ENCODE measurements at regions not wholly inside any gene's neighbourhood (a gene's known extent, or its start where the extent isn't known, plus 50 kb on each side); places are given as distances from the start of the nearest gene placed in this dataset.
"Not testable (repeated sequence)": the region's sequence is repeated elsewhere in the genome, so short reads cannot be mapped to it uniquely, and the experiment has no call there.

DNA sequence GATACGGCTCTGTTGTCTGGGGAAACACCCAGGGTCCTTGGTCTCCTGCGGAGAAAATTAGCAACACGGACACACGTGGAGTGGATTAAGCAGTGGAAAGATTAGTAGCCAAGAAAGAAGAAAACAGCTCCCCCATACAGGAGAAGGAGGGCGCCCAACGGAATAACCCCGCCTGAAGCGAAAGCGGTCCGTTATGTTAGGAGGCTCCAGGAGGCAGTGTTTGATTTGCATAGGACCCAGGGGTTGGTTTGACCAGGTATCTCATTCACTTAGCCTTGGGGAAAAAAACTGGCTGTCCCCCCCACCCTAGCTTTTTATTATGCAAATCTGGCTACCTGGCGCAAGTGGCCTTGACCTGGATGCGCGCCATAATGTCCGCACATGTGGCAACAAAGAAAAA, 170.1 kb upstream of the KYNU start:
- Histone ChIP-seq H3K9me3 (ENCODE audit: insufficient read depth, low read depth, low read length) (peaks cover 5% of the 10 kb centered on the region; the same call in 1 of the 2 replicates), H3K9ac (ENCODE audit: low read depth, low read length) (no peak overlapping the region), H3K4me1 (ENCODE audit: insufficient read depth, low read length) (no peaks in the 10 kb centered on the region), H3K27ac (ENCODE audit: low read length) (no peak overlapping the region), H3K27me3 (ENCODE audit: insufficient read depth, low read length) (no peaks in the 10 kb centered on the region), H3K4me3 (ENCODE audit: low read length) (no peak overlapping the region), H3K36me3 (ENCODE audit: insufficient read depth, low read depth, low read length) (no peaks in the 10 kb centered on the region)

DNA sequence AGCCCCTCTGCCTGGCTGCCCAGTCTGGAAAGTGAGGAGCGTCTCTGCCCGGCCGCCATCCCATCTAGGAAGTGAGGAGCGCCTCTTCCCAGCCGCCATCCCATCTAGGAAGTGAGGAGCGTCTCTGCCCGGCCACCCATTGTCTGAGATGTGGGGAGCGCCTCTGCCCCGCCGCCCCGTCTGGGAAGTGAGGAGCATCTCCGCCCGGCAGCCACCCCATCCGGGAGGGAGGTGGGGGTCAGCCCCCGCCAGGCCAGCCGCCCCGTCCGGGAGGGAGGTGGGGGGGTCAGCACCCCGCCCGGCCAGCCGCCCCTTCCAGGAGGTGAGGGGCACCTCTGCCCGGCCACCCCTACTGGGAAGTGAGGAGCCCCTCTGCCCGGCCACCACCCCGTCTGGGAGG, 175.1 kb upstream of the KYNU start:
- H3K9me3 ChIP-seq (ENCODE audit: insufficient read depth, low read depth, low read length); H3K27me3 ChIP-seq (ENCODE audit: insufficient read depth, low read length); H3K4me1 ChIP-seq (ENCODE audit: insufficient read depth, low read length); H3K36me3 ChIP-seq (ENCODE audit: insufficient read depth, low read depth, low read length); H3K9ac ChIP-seq (ENCODE audit: low read depth, low read length); H3K4me3 ChIP-seq (ENCODE audit: low read length); H3K27ac ChIP-seq (ENCODE audit: low read length): not testable (repeated sequence)

DNA sequence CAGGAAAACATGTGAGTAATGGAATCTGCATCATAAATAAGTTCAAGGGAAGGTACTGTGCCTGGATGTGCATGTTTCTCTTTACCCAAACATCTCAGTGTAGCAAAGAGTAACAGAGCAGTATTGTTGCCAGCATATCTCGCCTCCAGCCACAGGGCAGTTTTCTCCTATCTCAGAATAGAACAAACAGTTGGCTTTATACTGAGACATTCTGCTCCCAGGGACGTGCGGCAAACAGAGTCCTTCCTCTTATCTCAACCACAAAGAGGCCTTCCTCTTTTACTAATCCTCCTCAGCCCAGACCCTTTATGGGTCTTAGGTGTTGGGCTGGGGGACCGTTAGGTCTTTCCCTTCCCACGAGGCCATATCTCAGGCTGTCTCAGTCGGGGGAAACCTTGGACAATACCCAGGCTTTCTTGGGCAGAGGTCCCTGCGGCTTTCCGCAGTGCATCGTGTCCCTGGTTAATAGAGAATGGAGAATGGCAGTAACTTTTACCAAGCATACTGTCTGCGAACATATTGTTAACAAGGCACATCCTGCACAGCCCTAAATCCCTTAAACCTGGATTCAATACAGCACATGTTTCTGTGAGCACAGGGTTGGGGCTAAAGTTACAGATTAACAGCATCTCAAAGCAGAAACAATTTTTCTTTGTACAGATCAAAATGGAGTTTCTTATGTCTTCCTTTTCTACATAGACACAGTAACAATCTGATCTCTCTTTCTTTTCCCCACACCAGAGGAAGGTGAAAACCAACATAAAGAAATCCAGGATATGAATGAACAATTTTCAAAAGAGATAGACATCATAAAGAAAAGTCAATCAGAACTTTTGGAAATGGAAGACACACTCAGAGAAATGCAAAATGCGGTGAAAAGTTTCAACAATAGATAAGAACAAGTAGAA, 181.9 kb upstream of the KYNU start:
- H3K4me1 ChIP-seq (ENCODE audit: insufficient read depth, low read length); H3K27me3 ChIP-seq (ENCODE audit: insufficient read depth, low read length); H3K9ac ChIP-seq (ENCODE audit: low read depth, low read length); H3K9me3 ChIP-seq (ENCODE audit: insufficient read depth, low read depth, low read length); H3K4me3 ChIP-seq (ENCODE audit: low read length); H3K36me3 ChIP-seq (ENCODE audit: insufficient read depth, low read depth, low read length); H3K27ac ChIP-seq (ENCODE audit: low read length): not testable (repeated sequence)

DNA sequence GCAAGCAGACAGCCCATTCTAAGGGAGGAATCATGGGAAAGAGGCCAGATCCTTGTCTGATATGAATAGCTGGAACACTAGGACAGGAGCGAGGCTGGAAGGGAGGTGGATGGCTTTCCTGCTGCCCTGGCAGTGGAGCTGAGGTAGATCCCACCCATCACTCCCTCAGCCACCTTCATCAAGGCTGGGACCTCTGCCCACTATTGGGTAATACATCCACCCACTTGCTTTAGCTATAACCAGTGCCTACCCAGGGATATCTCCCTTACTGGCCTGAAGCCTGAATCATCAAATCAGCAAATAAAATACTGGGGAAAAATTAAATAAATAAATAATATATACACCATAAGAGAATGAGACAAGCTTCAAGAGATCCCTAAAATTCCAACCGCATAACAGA, 183.2 kb upstream of the KYNU start:
- Histone ChIP-seq H3K4me3 (ENCODE audit: low read length) (no peak overlapping the region), H3K27ac (ENCODE audit: low read length) (no peak overlapping the region), H3K27me3 (ENCODE audit: insufficient read depth, low read length) (no peaks in the 10 kb centered on the region), H3K9ac (ENCODE audit: low read depth, low read length) (no peak overlapping the region), H3K9me3 (ENCODE audit: insufficient read depth, low read depth, low read length) (no peaks in the 10 kb centered on the region), H3K36me3 (ENCODE audit: insufficient read depth, low read depth, low read length) (no peaks in the 10 kb centered on the region), H3K4me1 (ENCODE audit: insufficient read depth, low read length) (peaks cover 9% of the 10 kb centered on the region; the same call in 1 of the 2 replicates)

DNA sequence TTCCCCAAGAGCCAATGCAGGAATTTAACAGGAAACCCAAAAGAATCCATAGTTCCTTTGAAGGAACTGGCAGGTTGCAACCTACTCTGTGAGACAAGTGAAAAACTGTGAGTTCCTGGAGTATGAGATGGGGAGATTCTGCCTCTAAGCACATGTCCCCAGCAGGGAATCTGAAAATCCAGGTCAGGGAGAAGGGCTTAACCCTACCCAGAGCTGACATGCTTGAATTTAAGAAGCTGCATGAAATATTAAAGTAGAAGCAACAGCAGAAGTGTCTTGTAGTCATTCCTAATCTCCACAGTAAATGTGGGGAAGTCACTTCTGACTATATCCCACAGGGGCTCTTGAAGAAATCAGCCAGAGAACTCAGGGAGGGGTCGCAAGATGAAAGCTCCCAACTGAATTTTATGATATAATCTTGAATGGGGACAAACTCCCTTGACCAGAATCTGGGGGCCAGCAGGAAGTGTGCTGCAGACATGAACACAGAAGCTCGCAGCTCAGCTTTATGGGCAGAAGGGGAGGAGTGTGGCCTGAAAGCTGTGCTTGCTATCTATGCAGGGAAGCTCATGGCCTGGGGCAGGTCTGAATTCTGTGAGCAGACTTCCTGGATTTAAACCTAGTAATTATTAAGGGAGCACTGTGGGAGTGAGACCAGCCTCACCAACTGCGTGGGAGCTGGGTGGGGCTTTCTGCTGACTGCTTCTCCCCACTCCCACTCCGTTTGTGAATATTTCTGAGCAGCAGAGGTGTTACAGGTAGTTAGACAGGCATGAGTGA, 184.1 kb upstream of the KYNU start:
- Histone ChIP-seq H3K4me3 (ENCODE audit: low read length) (no peak overlapping the region), H3K36me3 (ENCODE audit: insufficient read depth, low read depth, low read length) (no peaks in the 10 kb centered on the region), H3K9ac (ENCODE audit: low read depth, low read length) (no peak overlapping the region), H3K27me3 (ENCODE audit: insufficient read depth, low read length) (no peaks in the 10 kb centered on the region), H3K9me3 (ENCODE audit: insufficient read depth, low read depth, low read length) (no peaks in the 10 kb centered on the region), H3K27ac (ENCODE audit: low read length) (no peak overlapping the region), H3K4me1 (ENCODE audit: insufficient read depth, low read length) (peaks cover 9% of the 10 kb centered on the region; the same call in 1 of the 2 replicates)

DNA sequence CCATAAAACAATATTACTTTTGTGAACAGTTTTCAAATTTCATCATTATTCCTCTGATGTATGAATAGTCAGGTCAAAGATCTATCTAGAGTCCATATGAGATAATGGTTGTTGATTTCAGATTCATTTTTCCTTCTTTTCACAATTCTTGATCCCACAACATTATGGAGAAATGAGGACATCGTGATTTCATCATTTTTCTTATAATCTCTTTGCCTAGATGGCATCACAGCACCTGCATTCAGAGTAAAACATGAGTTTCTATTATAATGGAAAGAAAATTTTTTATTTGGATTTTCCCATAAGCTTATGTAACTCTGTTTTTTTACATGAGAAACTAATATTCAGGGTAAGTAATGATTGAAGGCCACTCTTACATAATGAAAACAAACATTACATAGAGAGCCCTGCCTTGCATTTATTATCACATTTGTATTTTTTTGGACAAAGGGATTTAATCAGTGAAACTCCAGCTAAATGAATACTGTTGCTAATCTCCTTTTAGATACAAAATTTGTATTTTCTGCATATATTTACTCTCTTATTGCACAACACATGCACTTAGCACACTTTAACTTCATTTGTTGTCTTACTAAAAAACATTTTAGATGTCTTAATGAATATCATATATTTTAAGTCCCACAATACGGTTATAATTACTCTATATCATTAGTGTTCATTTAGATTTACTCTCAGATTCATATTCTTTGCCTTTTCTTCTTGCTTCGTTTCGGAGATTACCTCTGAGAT, 188.4 kb upstream of the KYNU start:
- H3K27me3 ChIP-seq (ENCODE audit: insufficient read depth, low read length): no peaks in the 10 kb centered on the region
- H3K4me3 ChIP-seq (ENCODE audit: low read length): no peak overlapping the region
- no peak overlapping the region for H3K9ac ChIP-seq (ENCODE audit: low read depth, low read length)
- H3K4me1 ChIP-seq (ENCODE audit: insufficient read depth, low read length): peaks cover 9% of the 10 kb centered on the region; the same call in 1 of the 2 replicates
- no peaks in the 10 kb centered on the region for H3K9me3 ChIP-seq (ENCODE audit: insufficient read depth, low read depth, low read length)
- no peaks in the 10 kb centered on the region for H3K36me3 ChIP-seq (ENCODE audit: insufficient read depth, low read depth, low read length)
- H3K27ac ChIP-seq (ENCODE audit: low read length): no peak overlapping the region

DNA sequence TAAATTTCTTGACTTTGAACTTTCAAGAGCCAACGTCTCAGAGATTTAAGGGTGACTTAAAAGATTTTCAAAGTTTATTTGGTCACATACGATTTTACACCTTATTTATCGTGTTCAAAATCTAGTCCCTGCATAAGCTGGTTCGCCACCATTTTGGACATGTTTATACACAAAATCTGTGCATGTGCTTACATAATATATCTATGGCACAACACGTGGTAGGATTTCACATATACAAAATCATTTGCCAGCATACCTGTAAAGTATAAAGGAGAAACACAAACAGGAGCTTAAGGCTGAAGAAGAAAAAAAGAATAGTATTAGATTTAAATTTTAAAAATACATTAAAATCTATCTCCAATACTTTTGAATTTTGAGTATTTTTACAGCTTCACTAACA, 190.0 kb upstream of the KYNU start:
- H3K36me3 ChIP-seq (ENCODE audit: insufficient read depth, low read depth, low read length): no peaks in the 10 kb centered on the region
- no peaks in the 10 kb centered on the region for H3K27me3 ChIP-seq (ENCODE audit: insufficient read depth, low read length)
- no peak overlapping the region for H3K27ac ChIP-seq (ENCODE audit: low read length)
- H3K4me1 ChIP-seq (ENCODE audit: insufficient read depth, low read length): peaks cover 11% of the 10 kb centered on the region; the same call in 1 of the 2 replicates
- no peaks in the 10 kb centered on the region for H3K9me3 ChIP-seq (ENCODE audit: insufficient read depth, low read depth, low read length)
- H3K9ac ChIP-seq (ENCODE audit: low read depth, low read length): no peak overlapping the region
- H3K4me3 ChIP-seq (ENCODE audit: low read length): no peak overlapping the region

DNA sequence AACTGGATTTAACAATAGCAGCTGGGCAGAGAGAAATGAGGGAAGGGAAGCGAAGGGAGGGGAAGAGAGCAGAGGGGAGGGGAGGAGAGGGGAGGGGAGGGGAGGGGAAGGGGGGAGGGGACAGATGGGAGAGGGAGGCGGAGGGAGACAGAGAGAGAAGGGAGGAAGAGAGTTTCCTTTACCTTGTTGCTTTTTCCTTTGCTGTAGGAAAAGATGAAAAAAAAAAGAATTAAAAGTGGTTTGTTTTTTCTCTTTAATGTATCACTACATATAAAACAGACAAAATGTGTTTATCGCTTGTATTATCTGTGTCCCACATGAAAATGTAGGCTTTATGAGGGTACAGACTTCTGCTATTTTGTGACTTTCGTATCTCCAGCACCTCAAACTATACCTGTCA, 190.4 kb upstream of the KYNU start:
- Histone ChIP-seq H3K27ac (ENCODE audit: low read length) (no peak overlapping the region), H3K4me1 (ENCODE audit: insufficient read depth, low read length) (peaks cover 11% of the 10 kb centered on the region; the same call in 1 of the 2 replicates), H3K4me3 (ENCODE audit: low read length) (no peak overlapping the region), H3K9ac (ENCODE audit: low read depth, low read length) (no peak overlapping the region), H3K9me3 (ENCODE audit: insufficient read depth, low read depth, low read length) (no peaks in the 10 kb centered on the region), H3K36me3 (ENCODE audit: insufficient read depth, low read depth, low read length) (no peaks in the 10 kb centered on the region), H3K27me3 (ENCODE audit: insufficient read depth, low read length) (no peaks in the 10 kb centered on the region)

DNA sequence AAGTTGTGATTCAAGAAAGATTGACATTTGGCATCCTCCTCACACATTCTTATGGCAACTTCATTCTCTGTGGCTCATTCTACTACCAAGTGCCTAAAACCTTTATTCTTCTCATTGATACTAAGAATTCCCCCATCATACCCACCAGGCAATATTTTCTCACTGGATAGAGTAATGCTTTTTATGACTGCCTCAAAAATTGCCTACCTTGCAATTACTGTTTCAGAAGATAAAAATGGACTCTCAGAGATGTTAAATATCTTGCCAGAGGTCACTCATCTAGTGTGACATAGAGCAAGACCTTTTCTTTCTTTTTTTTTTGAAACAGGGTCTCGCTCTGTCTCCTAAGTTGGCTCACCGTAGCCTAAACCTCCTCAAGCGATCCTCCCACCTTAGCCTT, 192.8 kb upstream of the KYNU start:
- peaks cover 5% of the 10 kb centered on the region; the same call in 1 of the 2 replicates for H3K4me1 ChIP-seq (ENCODE audit: insufficient read depth, low read length)
- no peaks in the 10 kb centered on the region for H3K36me3 ChIP-seq (ENCODE audit: insufficient read depth, low read depth, low read length)
- no peak overlapping the region for H3K9ac ChIP-seq (ENCODE audit: low read depth, low read length)
- no peaks in the 10 kb centered on the region for H3K27me3 ChIP-seq (ENCODE audit: insufficient read depth, low read length)
- H3K9me3 ChIP-seq (ENCODE audit: insufficient read depth, low read depth, low read length): no peaks in the 10 kb centered on the region
- no peak overlapping the region for H3K27ac ChIP-seq (ENCODE audit: low read length)
- no peak overlapping the region for H3K4me3 ChIP-seq (ENCODE audit: low read length)

DNA sequence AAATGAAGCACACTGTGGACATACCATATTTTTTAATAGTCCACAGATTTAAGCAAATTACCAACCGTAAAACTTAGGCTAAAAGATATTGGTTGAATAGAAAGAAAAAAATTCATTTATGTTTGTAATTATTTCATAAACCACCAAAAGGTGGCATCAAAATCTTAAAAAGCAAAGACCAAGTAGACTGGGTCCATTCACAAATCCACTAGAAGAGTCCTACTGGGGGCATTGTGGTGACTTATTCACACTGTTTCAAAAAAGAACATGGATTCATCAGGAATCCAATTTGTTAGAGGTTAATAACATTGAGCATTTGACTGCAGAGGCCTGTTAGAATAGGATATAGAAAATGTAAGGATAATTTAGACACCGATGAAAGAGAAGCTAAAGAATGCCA, 194.9 kb upstream of the KYNU start:
- H3K36me3 ChIP-seq (ENCODE audit: insufficient read depth, low read depth, low read length): no peaks in the 10 kb centered on the region
- peaks cover 5% of the 10 kb centered on the region; the same call in 1 of the 2 replicates for H3K4me1 ChIP-seq (ENCODE audit: insufficient read depth, low read length)
- H3K9me3 ChIP-seq (ENCODE audit: insufficient read depth, low read depth, low read length): no peaks in the 10 kb centered on the region
- no peak overlapping the region for H3K4me3 ChIP-seq (ENCODE audit: low read length)
- H3K9ac ChIP-seq (ENCODE audit: low read depth, low read length): no peak overlapping the region
- no peaks in the 10 kb centered on the region for H3K27me3 ChIP-seq (ENCODE audit: insufficient read depth, low read length)
- H3K27ac ChIP-seq (ENCODE audit: low read length): no peak overlapping the region

DNA sequence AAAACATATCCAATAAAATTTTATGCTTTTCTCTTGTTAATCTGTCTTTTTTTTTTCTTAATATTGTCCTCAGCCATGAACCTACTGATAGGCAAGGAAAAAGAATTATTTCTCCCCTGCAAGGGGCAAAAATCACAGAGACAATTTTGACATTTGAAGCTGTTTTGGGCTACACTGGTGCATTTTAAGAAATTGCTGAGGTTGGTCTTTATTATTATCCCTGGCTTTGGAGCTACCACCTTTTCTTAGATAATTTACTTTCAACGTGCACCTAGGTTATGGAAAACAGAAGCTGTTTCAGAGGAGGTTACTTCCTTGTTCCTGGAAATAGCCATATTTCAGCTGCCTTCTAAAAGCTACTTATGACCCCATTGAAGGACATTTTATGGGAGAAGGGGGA, 195.5 kb upstream of the KYNU start:
- Histone ChIP-seq H3K27me3 (ENCODE audit: insufficient read depth, low read length) (no peaks in the 10 kb centered on the region), H3K9me3 (ENCODE audit: insufficient read depth, low read depth, low read length) (no peaks in the 10 kb centered on the region), H3K9ac (ENCODE audit: low read depth, low read length) (no peak overlapping the region), H3K27ac (ENCODE audit: low read length) (no peak overlapping the region), H3K4me1 (ENCODE audit: insufficient read depth, low read length) (peaks cover 5% of the 10 kb centered on the region; the same call in 1 of the 2 replicates), H3K36me3 (ENCODE audit: insufficient read depth, low read depth, low read length) (no peaks in the 10 kb centered on the region), H3K4me3 (ENCODE audit: low read length) (no peak overlapping the region)
